Liver (tissue), 8 donors: ENCODE measurements at regions not wholly inside any gene's neighbourhood (a gene's known extent, or its start where the extent isn't known, plus 50 kb on each side); places are given as distances from the start of the nearest gene placed in this dataset.

ENCODE experiments used
- DNase-seq: peaks from one replicate; pipeline ENCODE4 v3.0.0-alpha.2; 2017; ENCODE audit warnings: low spot score
- H3K27ac ChIP-seq, 2 donors: one replicate each; pipeline ENCODE4 v1.7.0; 2013; ENCODE audit warnings: inconsistent platforms in 2 of 2, low read length in 2 of 2, control low read depth in 1 of 2, low read depth in 1 of 2, mild to moderate bottlenecking in 1 of 2
- H3K27me3 ChIP-seq, 4 donors: one replicate each; pipeline versions ENCODE4 v1.6.1 to v1.7.0; 2013; ENCODE audit warnings: low read length in 3 of 4, inconsistent platforms in 1 of 4, mild to moderate bottlenecking in 1 of 4, moderate library complexity in 1 of 4; ENCODE audit not compliant: control insufficient read depth in 4 of 4, insufficient read depth in 4 of 4
- H3K36me3 ChIP-seq, 4 donors: one replicate each; pipeline versions ENCODE4 v1.6.1 to v1.7.0; 2013; ENCODE audit warnings: low read length in 3 of 4, mild to moderate bottlenecking in 3 of 4, low read depth in 1 of 4, moderate library complexity in 1 of 4; ENCODE audit not compliant: control insufficient read depth in 4 of 4, insufficient read depth in 3 of 4
- H3K4me1 ChIP-seq, 4 donors: one replicate each; pipeline versions ENCODE4 v1.6.1 to v1.7.0; 2013; ENCODE audit warnings: low read length in 3 of 4, mild to moderate bottlenecking in 3 of 4, moderate library complexity in 1 of 4; ENCODE audit not compliant: control insufficient read depth in 4 of 4, insufficient read depth in 4 of 4
- H3K4me3 ChIP-seq, 3 donors: one replicate each; pipeline versions ENCODE4 v1.6.1 to v1.7.0; 2013; ENCODE audit warnings: low read length in 3 of 3, control low read depth in 1 of 3, low read depth in 1 of 3, mild to moderate bottlenecking in 1 of 3
- H3K9ac ChIP-seq, 2 donors: one replicate each; pipeline ENCODE4 v1.7.0; 2013; ENCODE audit warnings: low read length in 2 of 2, mild to moderate bottlenecking in 2 of 2, moderate library complexity in 2 of 2, control low read depth in 1 of 2, low read depth in 1 of 2
- H3K9me3 ChIP-seq, 4 donors: one replicate each; pipeline versions ENCODE4 v1.6.1 to v1.7.0; 2013; ENCODE audit warnings: low read length in 3 of 4; ENCODE audit not compliant: control insufficient read depth in 4 of 4
- CTCF ChIP-seq: fragments of 150-350 bp; IDR thresholded peaks from 2 replicates; pipeline ENCODE4 v1.5.1; 2017; ENCODE audit warnings: improper control_type of control experiment, low read depth, low read length; ENCODE audit not compliant: missing input control
- EGR1 ChIP-seq, 2 donors: IDR thresholded peaks; 2 replicates each; pipeline ENCODE4 v1.6.1; 2016 to 2018; ENCODE audit warnings: antibody characterized with exemption in 2 of 2, low read depth in 2 of 2
- FOXA1 ChIP-seq: IDR thresholded peaks from 2 replicates; pipeline ENCODE4 v1.6.1; 2016; ENCODE audit warnings: antibody characterized with exemption
- GABPA ChIP-seq, 2 donors: IDR thresholded peaks in 1 of 2; conservative IDR thresholded peaks in 1 of 2; 2 replicates each; pipeline ENCODE4 v1.6.1; 2016; ENCODE audit warnings: antibody characterized with exemption in 2 of 2, mild to moderate bottlenecking in 1 of 2, moderate library complexity in 1 of 2
- HNF4A ChIP-seq, 2 donors: conservative IDR thresholded peaks; 2 replicates each; pipeline ENCODE4 v1.6.1; 2016; ENCODE audit warnings: antibody characterized with exemption in 2 of 2, mild to moderate bottlenecking in 2 of 2
- HNF4G ChIP-seq: IDR thresholded peaks from 2 replicates; pipeline ENCODE4 v1.6.1; 2016; ENCODE audit warnings: antibody characterized with exemption
- JUND ChIP-seq, 2 donors: IDR thresholded peaks; 2 replicates each; pipeline ENCODE4 v1.6.1; 2016; ENCODE audit warnings: antibody characterized with exemption in 2 of 2
- MAX ChIP-seq: IDR thresholded peaks from 2 replicates; pipeline ENCODE4 v1.6.1; 2016; ENCODE audit warnings: antibody characterized with exemption
- NR2F2 ChIP-seq: IDR thresholded peaks from 2 replicates; pipeline ENCODE4 v1.6.1; 2016; ENCODE audit warnings: antibody characterized with exemption
- RXRA ChIP-seq, 2 donors: IDR thresholded peaks; 2 replicates each; pipeline ENCODE4 v1.6.1; 2017 to 2018; ENCODE audit warnings: antibody characterized with exemption in 2 of 2, mild to moderate bottlenecking in 1 of 2
- SP1 ChIP-seq: IDR thresholded peaks from 2 replicates; pipeline ENCODE4 v1.6.1; 2018; ENCODE audit warnings: antibody characterized with exemption, mild to moderate bottlenecking
- WGBS: extraction: QIAGEN DNeasy Blood & Tissue Kit; methylation state at CpG from one replicate; pipeline ENCODE4 v1.1.7; 2013; 5-methylcytosine and 5-hydroxymethylcytosine counted together
- donor health status: healthy.
- donor health status: healthy.
- donor health status: healthy.
- donor health status: healthy.
- donor health status: healthy.

- no peak for TF ChIP-seq NR2F2
- TF ChIP-seq EGR1 (IDR thresholded peaks at IDR 0.05; ENCODE audit: low read depth in 2 of 2) = no peak
- TF ChIP-seq FOXA1 = no peak
These were observed 633.7 kb downstream of the TBC1D22A start (continued) for GRCh38 chr22:47396105-47396504.

GRCh38 chr22:47395481-47395880 is 633.0 kb downstream of the TBC1D22A start:
- no peak overlapping the region for H3K27ac ChIP-seq
- no peak for DNase-seq
- H3K4me1 ChIP-seq = no peaks in the 10 kb centered on the region
- no peaks in the 10 kb centered on the region for H3K36me3 ChIP-seq
- H3K9me3 ChIP-seq = no peaks in the 10 kb centered on the region
- H3K9ac ChIP-seq = no peak overlapping the region
- H3K27me3 ChIP-seq = no peaks in the 10 kb centered on the region
- TF ChIP-seq RXRA (IDR thresholded peaks at IDR 0.05) (no peak), GABPA (IDR thresholded peaks at IDR 0.05 in 1 of 2, conservative IDR thresholded peaks at IDR 0.05 in 1 of 2) (no peak), SP1 (no peak), HNF4G (no peak), JUND (IDR thresholded peaks at IDR 0.05) (no peak), CTCF (no peak)
- H3K4me3 ChIP-seq = no peak overlapping the region
- WGBS = 46% methylated on average over 8 of the region's 8 CpGs

GRCh38 chr22:47394504-47395440 is 632.3 kb downstream of the TBC1D22A start:
- Histone ChIP-seq H3K27ac (no peak overlapping the region), H3K36me3 (no peaks in the 10 kb centered on the region), H3K4me1 (no peaks in the 10 kb centered on the region), H3K4me3 (no peak overlapping the region), H3K9ac (no peak overlapping the region), H3K27me3 (no peaks in the 10 kb centered on the region), H3K9me3 (no peaks in the 10 kb centered on the region)
- no peak for DNase-seq
- WGBS = 65% methylated on average over 12 of the region's 12 CpGs
- TF ChIP-seq HNF4A (conservative IDR thresholded peaks at IDR 0.05) (no peak), JUND (IDR thresholded peaks at IDR 0.05) (no peak), HNF4G (no peak), GABPA (IDR thresholded peaks at IDR 0.05 in 1 of 2, conservative IDR thresholded peaks at IDR 0.05 in 1 of 2) (no peak), RXRA (IDR thresholded peaks at IDR 0.05) (no peak), CTCF (no peak), MAX (no peak)
